GM18867 (cell line): ENCODE measurements at regions not wholly inside any gene's neighbourhood (a gene's known extent, or its start where the extent isn't known, plus 50 kb on each side); places are given as distances from the start of the nearest gene placed in this dataset.

Source experiments
- ATAC-seq: cut with Tn5 transposase; IDR thresholded peaks from one replicate; pipeline ENCODE4 v1.9.1; 2021; ENCODE audit warnings: mild to moderate bottlenecking, moderate library complexity; ENCODE audit not compliant: unreplicated experiment

DNA sequence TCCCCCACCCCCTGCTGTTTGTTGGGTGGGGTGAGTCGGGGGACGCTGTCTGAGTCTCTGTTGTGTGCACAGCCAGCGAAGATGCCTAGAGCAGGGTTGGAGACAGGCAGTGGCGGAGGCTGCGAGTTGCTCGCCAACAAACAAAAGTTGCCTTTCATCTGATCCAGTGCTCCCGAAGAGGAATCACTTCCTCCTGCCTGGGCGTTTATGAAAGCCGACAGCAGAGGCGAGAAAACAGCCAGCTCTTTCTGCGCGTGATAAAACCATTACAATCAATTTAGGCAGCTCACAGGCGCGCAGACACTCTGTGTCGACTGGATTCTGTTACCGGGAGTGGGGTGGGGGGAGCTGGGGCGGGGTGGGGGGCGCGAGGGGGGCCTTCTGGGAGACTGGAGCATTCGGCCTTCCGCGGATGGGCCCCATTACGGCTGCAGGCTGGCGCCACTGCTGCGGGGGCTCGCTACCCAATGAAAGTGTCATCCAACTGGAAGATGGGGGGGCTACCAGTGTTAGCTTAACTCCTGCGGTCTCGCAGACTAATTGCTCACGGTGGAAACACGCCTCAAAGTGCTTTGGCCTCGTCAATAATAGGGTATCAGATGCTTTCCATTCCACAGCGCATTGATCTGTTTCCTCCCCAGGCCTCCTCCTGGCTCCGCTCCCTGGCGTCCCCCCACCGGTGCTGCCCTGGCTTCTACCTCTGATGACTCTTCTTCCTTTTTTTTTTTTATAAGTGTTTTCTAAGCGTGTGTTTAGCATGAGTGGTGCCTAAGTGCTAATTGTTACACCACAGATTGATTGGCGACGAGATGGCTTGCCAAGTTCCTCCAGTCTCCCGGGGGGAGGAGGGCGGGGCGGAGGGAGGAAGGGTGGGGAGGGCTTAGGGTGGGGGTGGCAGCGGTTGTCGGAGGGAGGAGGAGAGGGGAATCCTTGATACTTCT is 678.4 kb downstream of the MED13L start:
- no peak for ATAC-seq

DNA sequence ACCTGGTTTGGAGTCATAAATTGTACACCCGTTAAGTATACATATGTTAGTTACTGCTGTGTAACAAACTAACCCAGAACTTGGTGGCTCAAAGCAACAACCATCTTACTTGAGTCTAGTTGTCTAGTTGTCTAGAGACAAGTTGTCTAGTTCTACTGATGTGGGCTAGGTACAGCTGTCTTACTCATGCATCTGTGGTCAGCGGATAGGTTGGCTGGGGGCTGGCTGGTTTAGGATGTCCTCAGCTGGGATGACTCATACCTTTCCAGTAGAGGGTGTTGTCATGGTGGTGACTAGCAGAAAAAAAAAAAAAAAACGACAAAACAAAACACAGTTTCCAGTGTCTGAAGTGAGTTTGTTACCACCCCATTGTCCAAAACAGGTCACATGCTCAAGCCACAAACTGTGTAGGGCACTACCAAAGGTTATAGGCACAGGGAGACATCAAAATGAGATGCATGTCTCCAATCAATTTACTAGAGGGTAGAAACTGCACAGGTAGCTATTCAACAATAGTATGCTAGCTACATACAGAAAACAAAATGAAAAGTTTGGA is 680.3 kb downstream of the MED13L start:
- ATAC-seq: no peak

DNA sequence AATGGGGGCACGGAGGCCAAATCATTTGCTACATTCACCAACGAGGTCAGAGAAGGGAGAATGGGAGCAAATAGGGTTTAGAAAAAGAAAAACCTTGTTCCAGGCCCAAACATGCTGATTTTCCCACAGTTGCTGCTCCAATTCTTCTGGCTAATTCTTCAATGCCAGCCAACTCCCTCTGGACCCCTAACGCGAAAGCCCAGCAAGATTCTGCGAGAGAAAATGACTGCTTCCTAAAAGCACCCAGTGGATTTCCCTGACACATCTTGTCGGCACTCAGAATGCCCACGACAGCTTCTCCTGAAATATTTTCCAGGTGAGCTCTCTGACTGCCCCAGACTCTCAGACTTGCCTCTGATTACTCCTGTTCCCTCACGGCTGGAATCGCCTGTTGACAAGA is 689.4 kb downstream of the MED13L start:
- no peak for ATAC-seq

DNA sequence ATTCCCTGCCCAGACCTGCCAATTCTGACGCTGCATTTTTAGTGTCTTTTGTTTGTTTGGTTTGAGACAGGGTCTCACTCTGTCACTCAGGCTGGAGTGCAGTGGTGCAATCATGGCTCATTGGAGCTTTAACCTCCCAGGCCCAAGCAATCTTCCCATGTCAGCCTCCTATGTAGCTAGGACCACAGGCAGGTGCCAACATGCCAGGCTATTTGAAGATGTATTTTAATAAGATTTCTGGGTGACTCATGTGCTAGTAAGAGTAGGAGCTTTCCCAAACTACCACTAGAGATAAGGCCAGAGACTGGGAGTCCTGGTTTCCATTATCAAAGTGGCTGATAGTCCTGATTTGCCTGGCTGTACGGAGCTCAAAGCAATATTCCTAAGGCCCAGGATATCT is 693.3 kb downstream of the MED13L start:
- no peak for ATAC-seq

DNA sequence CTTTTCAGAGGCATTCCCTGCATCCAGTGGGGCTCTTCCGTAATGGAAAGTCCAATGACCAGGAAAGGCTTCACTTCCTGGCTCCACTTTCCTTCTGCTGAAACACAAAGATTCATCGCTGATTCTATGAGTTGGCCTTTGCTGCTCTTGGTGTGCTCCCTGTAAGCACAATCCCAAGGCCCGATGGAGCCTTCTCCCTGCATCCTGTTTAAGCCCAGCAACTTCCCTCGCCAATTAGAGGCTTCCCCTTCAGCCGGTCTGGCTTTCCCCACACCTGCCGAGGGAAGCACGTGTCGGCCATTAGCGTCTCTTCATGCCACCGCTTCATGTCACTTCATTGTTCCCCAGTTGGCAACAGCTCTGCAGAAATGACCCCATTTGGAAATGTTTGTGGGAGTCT is 693.9 kb downstream of the MED13L start:
- ATAC-seq: no peak

DNA sequence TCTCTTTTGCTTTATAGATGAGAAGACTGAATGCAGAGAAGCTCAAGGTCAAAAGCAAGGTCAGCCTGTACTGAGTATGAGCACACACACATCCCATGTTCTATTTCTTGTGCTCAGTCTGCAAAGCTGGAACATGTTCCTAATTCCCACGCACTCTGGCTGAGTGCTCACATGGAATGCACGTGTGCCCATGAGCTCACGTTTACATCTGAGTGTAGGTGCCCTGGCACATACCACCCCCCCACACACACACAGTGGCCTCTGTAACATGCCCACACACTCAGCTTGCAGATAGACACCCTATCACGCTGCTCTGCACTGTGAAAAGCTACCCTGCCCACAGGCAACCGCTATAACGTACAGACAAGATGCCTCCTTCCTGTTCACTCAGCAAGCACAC is 700.1 kb downstream of the MED13L start:
- ATAC-seq: no peak

DNA sequence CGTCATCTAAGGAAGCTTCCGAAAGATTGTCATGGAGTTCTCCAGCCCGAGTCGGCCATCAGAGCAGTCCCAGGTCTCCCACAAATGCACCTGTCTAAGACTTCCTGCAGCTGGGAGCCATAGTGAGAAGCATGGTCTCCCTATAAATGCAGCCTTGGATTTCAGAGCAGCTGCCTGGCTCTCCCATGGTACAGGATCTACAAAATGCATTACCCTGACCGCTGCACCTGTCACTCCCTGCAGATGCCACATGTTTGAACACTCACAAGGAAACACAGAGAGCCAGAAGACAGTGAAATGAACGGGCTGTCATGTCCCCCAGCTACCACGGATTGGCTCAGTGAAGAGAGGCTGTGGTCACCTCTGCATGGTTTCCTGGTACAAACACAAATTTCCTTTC is 702.7 kb downstream of the MED13L start:
- no peak for ATAC-seq

DNA sequence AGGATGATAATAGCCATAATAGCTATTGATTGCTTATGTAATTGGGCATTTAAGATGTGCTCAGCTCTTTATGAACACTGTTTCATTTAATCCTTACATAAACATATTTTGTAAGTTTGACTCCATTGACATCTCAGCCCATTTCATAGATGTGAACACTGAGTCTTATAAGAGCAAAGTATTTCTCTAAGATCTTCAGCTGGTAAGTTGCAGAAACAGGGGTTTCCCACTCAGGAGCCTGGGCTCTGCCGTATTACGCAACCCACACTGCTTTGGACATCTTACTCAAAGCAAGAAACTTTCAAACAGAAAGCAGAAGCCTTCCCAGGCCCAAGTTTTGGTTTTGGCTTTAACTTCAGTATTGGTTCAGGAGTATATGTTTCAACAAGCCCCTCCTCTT is 705.1 kb downstream of the MED13L start:
- ATAC-seq: peak; percentile 95

DNA sequence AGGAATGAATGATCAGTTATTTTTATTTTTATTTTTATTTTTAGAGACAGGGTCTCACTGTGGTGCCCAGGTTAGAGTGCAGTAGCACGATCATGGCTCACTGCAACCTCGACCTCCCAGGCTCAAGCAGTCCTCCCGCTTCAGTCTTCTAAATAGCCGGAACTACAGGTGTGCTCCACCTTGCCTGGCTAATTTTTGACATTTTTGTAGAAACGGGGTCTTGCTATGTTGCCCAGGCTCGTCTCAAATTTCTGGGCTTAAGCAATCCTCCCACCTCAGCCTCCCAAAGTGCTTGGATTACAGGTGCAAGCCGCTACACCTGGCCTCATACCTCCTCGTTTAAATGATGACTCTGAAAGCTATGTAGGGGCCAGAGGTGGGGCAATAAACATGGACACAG is 706.0 kb downstream of the MED13L start:
- no peak for ATAC-seq

DNA sequence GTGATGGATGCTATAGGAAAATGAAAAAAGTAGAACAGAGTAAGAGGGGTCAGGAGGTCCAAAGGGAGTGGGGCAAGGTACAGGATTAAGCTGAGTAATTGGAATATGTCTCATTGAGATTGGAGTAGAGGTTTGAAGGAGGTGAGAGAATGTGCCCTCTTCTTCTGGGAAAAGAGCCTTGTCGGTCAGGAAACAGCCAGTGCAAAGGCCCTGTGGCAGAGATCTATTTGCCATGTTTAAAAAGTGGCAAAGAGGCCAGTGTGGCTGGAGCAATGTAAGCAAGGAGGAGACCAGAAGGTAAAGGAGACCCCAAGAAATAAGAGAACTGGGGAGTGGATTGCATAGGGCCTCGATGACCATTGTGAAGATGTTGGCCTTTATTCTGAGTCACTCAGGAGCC is 706.5 kb downstream of the MED13L start:
- no peak for ATAC-seq

DNA sequence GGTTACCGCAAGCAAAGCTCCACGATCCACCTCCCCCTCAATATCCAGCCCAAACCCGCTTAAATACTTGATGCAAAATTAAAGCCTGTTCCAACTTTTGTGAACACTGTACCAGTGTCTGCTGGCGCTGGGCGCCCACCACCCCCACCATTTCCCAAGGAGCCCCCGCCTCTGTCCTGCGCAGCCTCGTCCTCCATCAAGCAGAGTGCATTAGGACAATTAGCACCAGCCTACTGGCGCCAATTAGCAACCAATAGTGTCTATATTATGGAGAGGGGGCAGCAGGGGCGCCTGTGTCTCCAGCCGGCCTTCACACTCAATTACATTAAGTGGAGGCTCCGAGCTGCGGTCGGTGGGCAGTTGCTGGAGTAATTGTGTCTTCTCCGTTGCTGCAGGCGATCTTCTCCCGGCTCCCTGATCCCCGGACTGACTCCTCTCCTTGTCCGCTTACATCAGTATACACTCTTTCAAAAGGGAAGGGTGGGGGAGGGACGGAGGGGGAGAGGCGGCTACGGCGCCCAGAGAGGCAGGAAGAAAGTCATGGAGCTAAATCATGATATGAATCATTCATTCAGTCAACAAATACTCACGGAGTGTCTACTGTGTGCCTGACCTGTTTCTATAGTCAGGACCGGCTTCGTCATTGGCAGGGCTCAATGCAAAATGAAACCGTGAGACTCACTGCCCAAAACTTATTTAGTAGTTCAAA is 707.3 kb downstream of the MED13L start:
- ATAC-seq: no peak

DNA sequence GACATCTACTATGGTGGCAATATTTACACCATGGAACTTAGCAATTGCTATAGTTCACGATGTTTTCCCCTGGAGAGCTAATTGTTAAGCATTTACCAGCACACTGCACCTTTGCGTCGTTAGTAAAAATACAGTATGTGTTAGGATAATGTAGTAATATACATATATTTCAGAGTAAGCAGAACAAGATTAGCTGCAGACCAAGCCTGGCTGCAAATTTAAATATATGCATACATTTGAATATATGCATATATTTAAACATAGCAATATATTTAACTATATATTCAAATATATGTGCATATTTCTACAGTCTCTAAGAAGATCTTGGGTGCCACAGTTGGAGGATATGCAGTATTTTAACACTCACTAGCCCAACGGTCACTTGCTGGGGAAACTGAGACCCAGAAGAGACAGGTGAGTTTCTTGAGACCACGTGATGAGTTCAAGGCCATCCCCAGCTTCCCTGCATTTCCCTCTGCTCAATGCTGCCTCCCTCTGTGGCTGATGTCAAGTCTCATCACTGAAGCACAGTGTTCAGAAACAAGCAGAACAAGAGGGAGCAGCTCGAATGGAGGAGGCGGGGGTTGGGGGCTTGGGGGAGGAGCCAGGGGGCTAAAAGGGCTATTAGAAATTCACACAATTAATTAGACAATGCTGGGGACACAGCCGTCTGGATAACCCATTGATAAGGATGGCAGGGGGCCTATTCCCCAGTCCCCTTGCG is 708.0 kb downstream of the MED13L start:
- ATAC-seq: no peak

DNA sequence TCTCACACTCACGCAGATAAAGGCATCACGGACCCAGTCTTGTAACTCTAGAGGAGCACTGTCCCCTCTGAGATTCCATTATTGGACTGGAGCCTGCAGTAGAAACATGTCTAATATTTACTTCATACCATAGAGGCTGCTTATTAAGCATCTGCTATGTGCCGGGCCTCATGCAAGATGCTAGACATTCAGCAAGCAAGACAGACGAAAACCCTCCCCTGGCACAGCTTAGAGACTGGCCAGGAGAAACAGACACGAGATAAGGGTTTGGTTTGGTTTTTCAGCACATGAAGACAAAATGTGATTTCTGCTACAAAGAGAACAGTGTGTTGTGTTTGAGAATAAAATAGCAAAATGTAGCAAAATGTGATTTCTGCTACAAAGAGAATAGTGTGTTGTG is 719.2 kb downstream of the MED13L start:
- ATAC-seq: no peak

DNA sequence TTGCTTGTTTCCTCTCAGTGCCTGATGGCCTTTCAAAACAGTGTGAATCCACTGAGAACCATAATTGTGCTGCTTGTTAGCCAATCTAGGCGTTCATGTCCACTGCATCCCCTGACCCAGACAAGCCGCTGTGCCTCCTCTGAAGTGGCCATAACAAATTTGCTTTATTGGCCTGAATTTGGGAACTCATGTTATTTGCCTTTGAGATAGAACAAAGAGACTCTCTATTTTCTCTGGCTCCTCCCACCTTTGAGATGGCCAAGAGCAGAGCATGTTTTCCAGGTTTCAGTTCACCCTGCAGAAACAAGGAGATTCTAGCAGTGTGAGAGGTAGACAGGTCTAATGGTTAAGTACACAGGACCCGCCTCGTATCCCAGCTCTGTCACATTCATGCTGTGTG is 723.9 kb downstream of the MED13L start:
- no peak for ATAC-seq

DNA sequence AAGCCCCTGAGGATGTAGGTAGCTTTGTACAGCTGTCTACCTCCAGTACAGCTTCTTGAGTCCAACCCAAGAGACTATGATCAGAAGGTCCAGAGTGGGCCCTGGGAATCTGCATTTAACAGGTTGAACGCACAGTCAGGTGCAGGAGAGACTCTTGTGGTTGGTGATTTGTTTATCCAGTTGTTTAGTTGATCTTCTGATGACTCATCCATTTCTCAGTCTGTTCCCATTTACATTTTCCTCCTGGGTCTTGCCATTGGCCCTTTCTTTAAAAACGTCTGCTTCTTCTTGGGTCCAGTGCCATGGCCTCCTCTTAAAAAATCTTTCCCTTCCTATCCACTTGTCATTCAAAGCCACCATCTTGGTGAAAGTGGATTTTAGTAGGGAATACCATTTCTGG is 734.2 kb downstream of the MED13L start:
- ATAC-seq: no peak

DNA sequence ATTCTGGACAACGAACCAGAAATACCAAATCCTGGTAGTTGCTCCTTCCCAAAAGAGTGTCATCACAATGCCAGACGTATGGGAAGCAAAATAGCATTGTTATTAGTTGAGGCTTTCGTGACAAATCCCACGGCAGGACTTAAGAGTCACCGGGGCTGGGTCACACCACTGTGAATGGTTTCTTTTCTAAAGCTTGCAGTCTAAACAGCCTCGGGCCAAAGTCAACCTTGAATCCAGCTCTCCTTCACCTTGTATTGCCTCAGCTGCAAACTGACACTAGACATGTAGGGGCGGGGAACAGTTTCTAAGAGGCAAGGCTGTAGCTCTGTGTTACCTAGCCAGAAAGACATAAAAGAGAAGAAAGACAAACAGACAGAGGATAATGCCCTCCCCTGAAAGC is 734.8 kb downstream of the MED13L start:
- ATAC-seq: no peak

DNA sequence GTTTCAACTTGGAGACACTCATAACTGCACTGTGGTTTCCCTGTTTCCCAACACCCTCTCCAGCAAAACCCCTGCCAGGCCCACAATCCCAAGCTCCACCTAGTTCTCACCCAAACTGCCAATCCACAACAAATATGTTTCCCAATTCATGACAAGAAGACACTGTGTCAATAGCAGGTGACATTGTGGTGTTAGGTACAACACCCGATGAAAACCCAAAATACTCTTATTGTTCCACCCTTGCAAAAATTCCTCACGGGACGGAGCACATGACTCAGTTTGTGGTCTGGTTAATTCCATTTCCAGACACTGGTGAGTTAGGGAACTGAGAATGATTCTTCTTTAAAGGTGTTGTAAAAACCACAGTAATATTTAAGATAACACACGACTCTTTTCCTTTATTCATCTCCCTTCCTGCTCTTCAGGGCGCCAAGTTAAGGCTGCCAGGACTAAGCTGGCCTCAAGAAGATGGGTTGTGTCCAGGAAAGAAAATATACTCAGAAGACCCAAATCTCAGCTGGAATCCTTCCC is 735.5 kb downstream of the MED13L start:
- no peak for ATAC-seq

DNA sequence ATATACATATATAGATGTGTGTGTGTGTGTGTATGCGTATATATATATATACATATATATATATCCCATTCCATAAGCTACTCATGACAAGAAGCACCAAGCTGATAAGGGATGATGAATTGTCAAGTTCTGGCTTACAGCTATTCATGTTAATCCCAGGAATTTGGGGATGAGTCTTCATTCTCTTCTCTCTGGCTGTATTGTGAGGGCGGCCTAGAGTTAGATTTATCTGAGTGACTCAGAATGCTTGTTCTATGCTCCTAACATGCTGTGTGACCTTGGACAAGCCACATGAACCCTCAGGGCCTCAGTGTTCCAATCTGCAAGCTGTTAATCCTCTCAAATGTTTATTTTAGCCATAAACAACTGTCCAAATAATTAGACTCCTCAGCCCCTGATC is 749.0 kb downstream of the MED13L start:
- ATAC-seq: no peak

DNA sequence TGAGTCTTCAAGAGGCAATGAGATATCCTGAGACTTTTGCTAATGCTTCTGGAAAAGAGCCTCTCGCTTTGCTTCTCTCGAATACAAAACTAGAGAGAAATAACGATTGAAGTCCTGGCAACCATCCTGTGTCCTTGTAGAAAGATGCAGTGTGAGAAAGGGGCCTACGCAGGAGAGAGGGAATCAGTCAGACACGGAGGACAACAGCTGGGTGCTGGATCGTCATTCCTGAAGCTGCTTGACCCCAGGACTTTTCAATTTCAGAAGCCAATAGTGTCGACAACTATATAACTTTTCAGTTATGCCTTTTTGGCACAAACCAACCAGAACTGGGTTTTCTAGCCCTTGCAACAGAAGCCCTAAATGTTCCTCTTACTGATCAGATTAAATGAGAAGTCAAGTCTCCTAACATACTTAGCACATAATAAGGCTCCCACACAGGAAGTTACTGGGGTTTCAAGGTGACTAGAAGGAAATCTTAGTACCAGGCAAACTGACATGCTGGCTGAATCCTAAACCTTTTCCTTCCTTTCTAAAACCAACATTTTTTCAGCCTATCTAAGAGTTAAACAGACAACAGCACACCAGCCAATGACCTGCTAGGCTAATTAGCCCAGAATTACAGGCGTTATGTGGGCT is 755.6 kb downstream of the MED13L start:
- no peak for ATAC-seq

DNA sequence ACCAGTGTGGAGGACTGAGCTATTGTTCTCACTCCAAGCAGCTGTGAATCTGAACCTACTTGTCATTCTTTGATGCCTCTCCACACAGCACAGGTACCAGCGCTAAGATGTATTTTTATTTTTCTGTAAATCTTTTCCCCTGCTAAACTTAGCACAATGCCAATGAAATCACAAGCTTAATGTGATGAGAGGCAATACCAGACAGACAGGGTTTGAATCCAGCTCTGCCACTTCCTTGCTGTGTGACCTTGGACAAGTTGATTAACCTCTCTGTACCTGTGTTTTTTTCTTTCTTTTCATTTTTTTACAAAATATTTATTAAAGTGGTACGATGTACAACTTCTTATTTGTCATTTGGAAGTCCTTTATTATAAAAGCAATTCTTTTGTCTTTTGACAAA is 757.6 kb downstream of the MED13L start:
- no peak for ATAC-seq

DNA sequence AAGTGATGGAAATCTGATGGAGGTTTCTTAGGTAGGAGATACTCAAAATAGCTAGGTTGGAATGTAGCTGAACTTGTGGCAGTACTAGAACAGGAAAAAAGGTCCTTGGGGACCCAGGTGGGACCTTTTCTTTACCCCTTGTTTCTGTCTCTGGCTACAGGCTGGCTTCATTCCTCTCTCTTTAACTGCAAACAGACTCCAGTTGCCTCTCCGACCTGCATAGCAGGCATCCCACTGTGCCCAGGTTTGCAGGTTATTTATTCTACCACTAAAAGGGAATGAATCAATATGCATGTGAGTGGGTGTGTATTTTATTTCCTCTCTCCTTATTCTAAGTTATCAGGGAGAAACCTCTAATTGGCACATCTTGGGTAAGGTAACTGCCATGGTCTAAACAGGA is 758.1 kb downstream of the MED13L start:
- ATAC-seq: no peak
